ENCODE measurements at regions not wholly inside any gene's neighbourhood (a gene's known extent, or its start where the extent isn't known, plus 50 kb on each side); places are given as distances from the start of the nearest gene placed in this dataset.
A peak's percentile ranks its signal among the peaks of the same experiment; 100 is the strongest.

DNA sequence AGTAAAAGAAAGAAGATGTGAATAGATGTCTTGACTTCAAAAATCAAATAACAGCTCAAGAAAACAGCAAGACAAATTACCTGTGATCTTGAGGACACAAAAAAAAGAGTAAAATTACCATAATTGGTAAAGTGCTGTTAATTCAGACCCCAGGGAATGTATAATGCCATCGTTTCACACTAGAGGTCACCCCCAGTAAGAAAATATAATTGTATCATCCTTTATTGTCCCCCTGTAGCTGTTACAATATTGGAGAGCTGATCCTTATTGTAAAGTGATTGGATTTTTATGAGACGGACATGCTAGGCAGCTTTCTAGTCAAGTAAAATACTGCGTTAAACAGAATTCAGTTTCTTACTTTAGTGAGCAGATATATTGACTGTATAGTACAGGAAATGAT, 377.0 kb downstream of the TLE1 start:
- H2BK15ac ChIP-seq (ENCODE audit: low read length), result no peak overlapping the region

More for the DNA sequence above, 377.0 kb downstream of the TLE1 start:
- no peak overlapping the region for H4K91ac ChIP-seq (replicated peaks; ENCODE audit: insufficient read length, low read length)
- H2AK5ac ChIP-seq (ENCODE audit: low read depth, low read length), result no peak overlapping the region
- no peak overlapping the region for H3K23ac ChIP-seq (ENCODE audit: insufficient read length)
- no peaks in the 10 kb centered on the region for H3K4me1 ChIP-seq (replicated peaks in 1 of 4; ENCODE audit: control insufficient read depth in 3 of 4, insufficient read depth in 4 of 4, low read length in 3 of 4)
- no peak overlapping the region for H4K8ac ChIP-seq (ENCODE audit: extremely low read depth, insufficient read depth, low read length)
- DNase-seq (ENCODE audit: low read depth in 1 of 2, low spot score in 2 of 2) (no peak), FAIRE-seq (no peak)
- no peaks in the 10 kb centered on the region for H4K20me1 ChIP-seq (replicated peaks in 1 of 2; ENCODE audit: control insufficient read depth in 1 of 2, insufficient read depth in 2 of 2, low read length in 2 of 2)
- H3K79me2 ChIP-seq (ENCODE audit: control insufficient read depth in 1 of 2, insufficient read depth in 2 of 2, low read length in 2 of 2), result no peaks in the 10 kb centered on the region
- no peak overlapping the region for H2BK20ac ChIP-seq (ENCODE audit: low read length)
- CTCF ChIA-PET (ENCODE audit: partially characterized antibody), result interaction anchor here (1.1 to 1.2 kb wide), 2 partner anchors 14 to 55 kb away, joined by 3 read pairs; no protein-coding TSS in a partner anchor
- H2BK12ac ChIP-seq (ENCODE audit: low read depth, low read length), result no peak overlapping the region
- H3K4me2 ChIP-seq (ENCODE audit: insufficient read depth in 1 of 2, low read depth in 2 of 2, low read length in 2 of 2), result no peak overlapping the region
- no peak overlapping the region for H2BK120ac ChIP-seq (replicated peaks; ENCODE audit: low read depth, low read length)
- no peaks in the 10 kb centered on the region for H3K23me2 ChIP-seq (ENCODE audit: low read depth, low read length)
- H2BK5ac ChIP-seq (ENCODE audit: low read depth, low read length), result no peak overlapping the region
- peaks cover 8 to 9% of the 10 kb centered on the region in 2 experiments for H3K9me3 ChIP-seq (ENCODE audit: insufficient read depth in 2 of 2, low read depth in 1 of 2, low read length in 1 of 2)
- no peaks in the 10 kb centered on the region for H3K79me1 ChIP-seq (ENCODE audit: low read depth, low read length)
- TF ChIP-seq ZNF274 (IDR thresholded peaks at IDR 0.05; ENCODE audit: borderline replicate concordance, extremely low read depth, low read length) (no peak), RAD21 (IDR thresholded peaks at IDR 0.05 in 1 of 2, conservative IDR thresholded peaks at IDR 0.05 in 1 of 2; ENCODE audit: low read depth in 2 of 2, low read length in 2 of 2) (peak in 1 of 2 experiments; percentile 15; a peak in 3 of 4 replicates)
- H3K4me3 ChIP-seq (ENCODE audit: extremely low read depth in 1 of 4, insufficient read depth in 2 of 4, low read depth in 3 of 4, low read length in 4 of 4), result no peak overlapping the region
- H3K27me3 ChIP-seq (replicated peaks in 1 of 4; ENCODE audit: control insufficient read depth in 3 of 4, extremely low read depth in 1 of 4, insufficient read depth in 3 of 4, low read length in 3 of 4), result no peaks in the 10 kb centered on the region
- no peak overlapping the region for H3K27ac ChIP-seq (ENCODE audit: low read depth, low read length)
- no peak overlapping the region for H3K56ac ChIP-seq (replicated peaks; ENCODE audit: insufficient read length, low read depth, low read length)
- POLR2A ChIA-PET (ENCODE audit: partially characterized antibody), result no interaction called here
- H3K4ac ChIP-seq (replicated peaks; ENCODE audit: insufficient read length, low read depth, low read length), result no peak overlapping the region
- H3K9ac ChIP-seq (replicated peaks in 1 of 4; ENCODE audit: extremely low read depth in 1 of 4, low read depth in 3 of 4, low read length in 3 of 4), result no peak overlapping the region
- H3K18ac ChIP-seq (ENCODE audit: extremely low read depth, low read length), result no peak overlapping the region
- no peak overlapping the region for H3K14ac ChIP-seq (ENCODE audit: insufficient read length)
- no peak overlapping the region for H4K5ac ChIP-seq (ENCODE audit: insufficient read length, low read depth, low read length)
- WGBS, 2 experiments (ENCODE audit: extremely low coverage in 1 of 2, insufficient coverage in 1 of 2, insufficient read length in 1 of 2, insufficient replicate concordance in 2 of 2, low coverage in 1 of 2, low lambda C conversion rate in 2 of 2, missing lambda C conversion rate in 1 of 2), result 89% methylated on average over 3 of the region's 3 CpGs; no CpG with 5 or more reads in 1 of the 2 experiments
- no peak overlapping the region for H2AFZ ChIP-seq (ENCODE audit: low read length)
- no peaks in the 10 kb centered on the region for H3K36me3 ChIP-seq (ENCODE audit: control insufficient read depth in 2 of 4, insufficient read depth in 4 of 4, low read length in 3 of 4)
